GM21390 (cell line): ENCODE measurements at regions not wholly inside any gene's neighbourhood (a gene's known extent, or its start where the extent isn't known, plus 50 kb on each side); places are given as distances from the start of the nearest gene placed in this dataset.
"Not testable (repeated sequence)": the region's sequence is repeated elsewhere in the genome, so short reads cannot be mapped to it uniquely, and the experiment has no call there.

Experiments used
- ATAC-seq: cut with Tn5 transposase; IDR thresholded peaks from one replicate; pipeline ENCODE4 v1.9.1; 2021; ENCODE audit not compliant: unreplicated experiment

- ATAC-seq, result no peak
Measured at GRCh38 chr12:67034110-67034879, 234.9 kb upstream of the CAND1 start.

DNA sequence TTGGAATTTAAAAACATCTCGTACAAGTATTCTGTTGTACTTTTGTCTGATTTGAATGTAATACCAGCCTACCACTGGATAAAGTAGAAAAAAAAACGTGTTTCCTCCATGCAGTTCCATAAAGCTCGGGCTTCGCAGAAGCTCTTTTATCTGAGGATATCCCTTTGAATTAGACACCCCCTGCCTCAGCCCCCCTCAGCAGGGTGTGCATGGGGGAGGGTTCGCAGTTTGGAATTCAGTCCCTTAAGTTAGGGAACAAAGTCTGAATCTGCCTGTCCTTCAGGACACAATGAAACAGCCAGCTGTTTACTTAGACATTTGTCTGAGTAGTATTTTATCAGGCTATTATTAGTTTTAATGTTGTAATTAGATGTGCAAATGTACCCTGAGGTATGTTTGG is 234.0 kb upstream of the CAND1 start:
- no peak for ATAC-seq

GRCh38 chr12:67038486-67038885 is 230.7 kb upstream of the CAND1 start:
- ATAC-seq, result no peak

- no peak for ATAC-seq
Measured at GRCh38 chr12:67039995-67040860, 228.9 kb upstream of the CAND1 start.

DNA sequence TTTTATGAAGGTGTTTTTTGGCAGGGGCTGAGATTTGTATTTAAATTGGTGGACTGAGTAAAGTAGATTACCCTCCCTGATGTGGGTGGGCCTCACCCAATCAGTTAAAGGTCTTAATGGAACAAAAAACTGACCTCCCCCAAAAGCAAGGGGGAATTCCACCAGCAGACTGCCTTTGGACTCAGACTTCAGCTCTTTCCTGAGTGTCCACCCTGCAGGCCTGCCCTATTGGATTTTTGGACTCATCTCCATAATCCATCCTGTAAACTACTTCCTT is 228.4 kb upstream of the CAND1 start:
- ATAC-seq, result no peak

DNA sequence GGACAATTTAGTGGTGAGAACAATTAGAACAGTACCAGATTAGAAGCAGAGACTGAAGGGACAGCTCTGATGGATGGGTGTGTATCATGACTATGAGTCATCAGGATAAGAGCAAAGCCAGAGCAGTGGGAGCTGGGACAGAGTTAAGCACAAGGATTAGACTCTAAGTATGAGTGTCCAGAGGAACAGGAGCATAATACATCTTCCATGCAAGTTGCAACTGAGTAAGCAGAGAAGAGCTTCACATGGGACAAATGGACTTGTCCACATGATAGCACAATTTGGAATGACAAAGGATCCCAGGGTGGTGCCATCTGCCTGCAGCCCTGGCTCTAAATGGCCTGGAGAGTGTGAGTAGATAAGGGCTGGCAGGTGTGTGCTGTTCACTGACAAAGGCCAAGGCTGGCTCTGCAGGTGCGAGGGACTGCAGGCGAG is 226.4 kb upstream of the CAND1 start:
- ATAC-seq, result no peak

GRCh38 chr12:67043771-67044170 is 225.4 kb upstream of the CAND1 start:
- ATAC-seq, result no peak

- ATAC-seq, result no peak
Measured at GRCh38 chr12:67045650-67046049, 223.5 kb upstream of the CAND1 start.

GRCh38 chr12:67046062-67046461 is 223.1 kb upstream of the CAND1 start:
- no peak for ATAC-seq

- no peak for ATAC-seq
Measured at GRCh38 chr12:67047634-67048033, 221.5 kb upstream of the CAND1 start.

DNA sequence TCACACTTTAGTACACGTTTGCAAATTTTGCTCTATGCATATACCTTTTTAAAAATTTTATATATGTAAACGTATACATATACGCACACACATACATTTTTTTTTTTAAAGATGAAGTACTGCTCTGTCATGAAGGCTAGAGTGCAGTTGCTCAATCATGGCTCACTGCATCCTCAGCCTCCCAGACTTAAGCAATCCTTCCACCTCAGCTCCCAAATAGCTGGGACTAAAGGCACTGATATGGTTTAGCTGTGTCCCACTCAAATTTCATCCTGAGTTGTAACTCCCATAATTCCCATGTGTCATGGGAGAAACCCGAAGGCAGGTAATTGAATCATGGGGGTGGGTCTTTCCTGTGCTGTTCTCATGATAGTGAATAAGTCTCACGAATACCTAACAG is 220.8 kb upstream of the CAND1 start:
- no peak for ATAC-seq

- not testable (repeated sequence) for ATAC-seq
Measured at GRCh38 chr12:67049199-67049598, 220.0 kb upstream of the CAND1 start.

DNA sequence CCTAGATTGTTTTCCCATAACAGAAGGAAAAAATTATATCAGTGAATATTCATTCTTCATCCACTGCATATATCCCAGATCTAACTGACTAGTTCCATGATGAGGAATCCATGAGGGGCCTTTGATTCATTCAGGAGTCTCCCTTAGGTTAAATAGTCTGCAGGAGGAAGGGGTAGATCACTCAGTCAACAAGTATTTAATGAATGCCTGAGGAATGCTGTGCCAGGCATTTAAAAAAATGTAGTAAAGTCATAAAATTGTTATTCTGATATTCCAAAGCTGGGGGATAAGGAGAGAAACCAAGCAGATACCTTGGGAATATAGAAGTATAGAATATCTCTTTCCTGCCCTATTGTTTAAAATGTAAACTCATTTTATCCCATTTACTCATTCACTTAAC is 216.2 kb upstream of the CAND1 start:
- ATAC-seq, result no peak

DNA sequence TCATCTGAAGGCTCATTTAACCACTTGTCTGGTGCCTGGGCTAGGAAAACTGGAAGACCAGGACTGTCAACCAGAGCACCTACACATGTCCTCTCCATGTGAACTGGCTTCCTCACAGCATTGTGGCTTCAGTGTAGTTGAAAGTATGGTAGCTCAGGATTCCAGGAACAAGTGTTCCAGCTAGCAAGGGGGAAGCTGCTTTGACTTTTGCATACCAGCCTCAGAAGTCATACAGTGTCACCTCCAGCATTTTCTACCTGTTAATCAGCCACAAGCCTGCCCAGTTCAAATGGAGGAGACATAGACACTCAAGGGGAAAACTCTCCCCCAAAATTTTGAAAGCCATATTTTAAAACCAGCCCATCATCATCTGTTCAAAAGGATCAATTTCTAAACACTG is 212.8 kb upstream of the CAND1 start:
- no peak for ATAC-seq

DNA sequence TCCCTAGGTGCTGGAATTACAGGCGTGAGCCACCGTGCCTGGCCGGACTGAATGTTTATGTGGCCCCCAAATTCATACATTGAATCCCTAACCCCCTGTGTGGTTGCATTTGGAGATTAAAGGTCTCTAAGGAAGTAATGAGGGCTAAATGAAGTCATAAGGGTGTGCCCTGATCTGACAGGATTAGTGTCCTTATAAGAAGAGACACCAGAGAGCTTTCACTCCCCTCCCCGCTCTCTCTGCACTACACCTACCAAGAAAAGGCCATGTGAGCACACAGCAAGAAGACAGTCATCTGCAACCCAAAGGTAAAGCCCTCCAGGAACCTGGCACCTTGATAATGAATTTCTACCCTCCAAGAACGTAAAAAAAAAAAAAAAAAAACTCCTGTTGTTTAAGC is 212.1 kb upstream of the CAND1 start:
- ATAC-seq, result no peak

GRCh38 chr12:67062193-67062592 is 207.0 kb upstream of the CAND1 start:
- ATAC-seq, result no peak

DNA sequence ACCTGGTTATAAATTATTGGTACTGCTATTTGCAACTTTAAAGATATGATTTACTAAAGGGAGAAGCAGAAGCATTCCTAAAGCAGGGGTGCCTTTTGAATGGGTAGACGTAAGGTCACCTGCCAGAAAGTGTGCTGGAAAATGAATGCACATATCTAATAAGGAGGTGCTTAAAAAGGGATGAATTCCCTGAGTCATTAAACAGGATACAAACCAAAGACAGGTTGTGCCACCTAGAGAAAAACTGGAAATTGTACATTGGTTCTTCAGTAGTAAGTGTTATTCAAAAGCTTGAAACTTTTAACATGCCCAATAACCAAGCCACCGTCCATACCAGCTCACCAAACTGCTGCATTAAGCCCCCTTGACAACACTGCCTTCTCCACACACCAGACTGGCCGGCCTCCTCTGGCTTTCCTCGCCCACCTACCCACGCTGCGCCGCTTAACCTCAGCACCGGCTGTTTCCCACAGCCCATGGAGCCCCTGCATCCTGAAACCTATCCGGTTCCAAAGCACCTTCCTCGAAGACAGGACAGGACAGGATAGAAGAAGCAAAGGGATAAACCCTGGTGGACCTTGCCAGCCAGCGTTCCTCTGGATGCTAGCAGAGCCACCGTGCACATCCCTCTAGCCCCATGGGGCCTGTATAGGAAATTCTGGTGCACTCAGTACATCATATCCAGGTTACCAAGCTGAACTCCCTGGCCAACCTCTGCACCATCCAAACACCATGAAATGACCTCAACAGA is 201.5 kb upstream of the CAND1 start:
- no peak for ATAC-seq

DNA sequence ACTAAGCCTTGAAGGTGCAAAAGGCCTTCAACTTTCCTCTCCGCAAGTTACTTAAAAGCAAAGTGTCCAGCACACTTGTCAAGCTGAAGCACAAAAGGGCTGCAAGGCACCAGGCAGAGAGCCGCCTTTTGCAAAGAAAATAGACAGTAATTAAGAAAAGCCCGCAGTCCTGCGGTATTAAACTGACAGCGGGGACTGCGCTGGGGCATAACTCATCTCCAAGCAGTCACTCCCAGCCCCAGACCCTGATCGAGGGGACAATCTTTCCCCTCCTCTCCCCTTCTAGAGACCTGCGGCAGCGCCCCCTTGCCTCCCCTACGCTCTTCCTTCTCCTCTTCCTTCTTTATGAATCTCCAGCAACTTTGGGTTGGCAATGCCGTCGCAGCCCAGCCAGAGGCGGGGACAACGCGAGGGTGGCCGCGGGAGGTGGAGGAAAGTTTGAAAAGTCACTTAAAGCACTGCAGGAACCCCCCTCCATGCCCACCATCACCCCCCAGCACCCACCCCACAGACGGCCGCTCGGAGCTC is 200.9 kb upstream of the CAND1 start:
- ATAC-seq, result no peak

DNA sequence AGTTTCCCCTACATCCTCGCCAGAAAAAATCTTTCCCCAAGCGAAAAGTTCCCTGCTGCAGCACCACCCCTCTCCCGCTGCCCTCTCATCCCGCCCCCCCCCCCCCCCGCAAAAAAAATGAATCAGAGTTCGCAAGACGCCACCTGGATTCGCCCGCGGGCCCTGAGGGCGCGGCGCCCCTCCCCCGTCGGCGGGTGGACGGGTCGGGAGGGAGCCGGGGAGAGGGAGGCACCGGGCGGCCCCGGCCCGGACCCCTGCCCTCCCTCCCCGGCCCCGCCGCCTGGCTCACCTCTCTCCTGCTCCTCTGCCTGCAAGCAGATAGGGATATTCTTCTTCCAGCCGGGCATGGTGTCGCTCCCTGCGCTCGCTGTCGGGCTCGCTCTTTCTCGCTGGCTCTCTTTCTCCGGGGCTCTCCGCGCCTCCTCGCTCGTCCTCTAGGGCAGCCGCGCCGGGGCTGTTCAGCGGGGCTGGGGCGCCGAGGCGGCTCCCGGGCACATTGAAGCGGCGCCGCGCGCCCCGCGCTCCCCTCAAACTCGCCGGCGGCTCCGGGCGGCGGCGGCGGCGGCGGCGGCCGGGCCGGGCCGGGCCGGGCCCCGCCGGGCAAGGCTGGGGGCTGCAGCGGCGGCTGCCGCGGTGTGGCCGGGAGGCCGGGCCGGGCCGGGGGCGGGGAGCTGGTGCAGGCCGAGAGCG is 200.3 kb upstream of the CAND1 start:
- peak; percentile 54 for ATAC-seq

GRCh38 chr12:67069451-67070306 is 199.5 kb upstream of the CAND1 start:
- ATAC-seq, result peak; percentile 68
